DMS114 treated with DMSO at 0.1 percent for 48 hours (cell line): ENCODE measurements at regions not wholly inside any gene's neighbourhood (a gene's known extent, or its start where the extent isn't known, plus 50 kb on each side); places are given as distances from the start of the nearest gene placed in this dataset.

Source experiments
- DNase-seq: peaks from one replicate; lab custom pipeline; 2025; ENCODE audit not compliant: unreplicated experiment; lab: John Stamatoyannopoulos, UW

- no peak for DNase-seq
Observed at GRCh38 chr2:224213396-224213795, 174.3 kb upstream of the SERPINE2 start.

DNA sequence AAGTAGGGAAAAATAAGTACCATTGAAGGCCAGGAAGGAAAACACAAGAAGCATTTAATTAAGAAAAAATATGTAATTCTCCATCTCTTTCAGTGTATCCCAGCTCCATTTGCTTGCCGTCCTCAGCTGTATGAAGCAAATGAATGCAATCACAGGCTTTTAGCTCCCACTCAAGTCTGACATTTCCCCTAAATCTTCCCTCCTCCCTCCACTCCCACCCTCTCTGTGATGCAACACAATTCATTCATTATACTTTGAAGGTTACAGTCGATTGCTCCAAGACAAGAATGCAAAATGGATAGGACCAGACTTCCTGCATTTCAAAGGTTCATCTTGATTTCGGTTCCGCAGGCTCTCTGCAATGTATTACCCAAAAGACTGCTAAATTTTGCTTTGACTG lies 172.7 kb upstream of the SERPINE2 start:
- DNase-seq: no peak

GRCh38 chr2:224211181-224211480 lies 172.0 kb upstream of the SERPINE2 start:
- DNase-seq: no peak

- DNase-seq: no peak
Observed at GRCh38 chr2:224210286-224211180, 171.4 kb upstream of the SERPINE2 start.

DNA sequence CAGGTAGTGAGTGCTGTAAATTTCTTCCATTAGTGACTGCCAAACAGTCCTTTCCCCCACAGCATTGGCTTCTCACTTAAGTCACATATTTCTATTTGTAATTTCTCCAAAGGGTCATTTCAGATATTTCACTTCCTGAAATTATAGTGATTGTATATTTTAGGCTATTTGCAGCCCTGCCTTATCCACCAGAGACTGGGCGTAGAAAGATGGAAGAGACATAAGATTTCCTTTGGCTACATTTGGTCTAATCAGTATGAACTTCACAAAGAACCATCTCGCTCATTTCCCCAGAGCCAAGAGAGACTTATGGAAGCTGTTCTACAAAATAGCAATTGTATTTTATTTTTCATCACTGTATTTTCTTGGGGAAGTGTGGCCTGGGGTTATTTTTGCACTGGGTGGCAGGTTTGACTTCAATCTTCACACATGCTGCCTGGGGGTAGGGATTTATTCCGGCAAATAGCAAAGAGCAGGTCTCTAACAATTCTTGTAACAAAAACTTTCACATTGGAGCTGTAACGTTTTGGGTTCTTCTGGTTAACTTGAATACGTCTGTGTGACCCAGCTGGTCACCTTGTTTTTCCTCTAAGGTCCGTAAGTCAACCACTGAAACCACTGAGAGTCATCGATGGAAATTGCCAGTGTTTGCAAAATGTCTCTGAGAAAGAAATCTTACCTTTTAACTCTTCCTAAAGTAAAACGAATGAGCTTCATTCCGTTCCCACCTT lies 170.6 kb upstream of the SERPINE2 start:
- DNase-seq: no peak

DNA sequence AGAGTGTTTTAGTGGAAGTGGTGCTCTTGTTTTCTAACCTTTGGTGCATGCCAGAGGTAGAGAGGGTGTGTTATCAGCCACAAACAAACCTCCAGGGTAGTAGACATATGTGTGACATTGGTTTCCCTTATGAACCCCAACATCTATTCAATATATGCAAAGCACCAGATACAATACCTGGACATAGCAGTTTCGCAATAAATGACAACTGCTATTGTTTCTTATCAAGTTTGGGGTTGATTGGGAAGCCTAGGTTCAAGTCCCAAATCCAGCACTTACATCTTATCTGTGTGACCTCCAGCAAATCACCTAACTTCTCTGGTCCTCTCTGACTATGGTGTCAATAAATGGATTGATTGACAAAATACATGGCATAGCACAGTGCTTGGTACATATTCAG lies 169.4 kb upstream of the SERPINE2 start:
- no peak for DNase-seq

DNA sequence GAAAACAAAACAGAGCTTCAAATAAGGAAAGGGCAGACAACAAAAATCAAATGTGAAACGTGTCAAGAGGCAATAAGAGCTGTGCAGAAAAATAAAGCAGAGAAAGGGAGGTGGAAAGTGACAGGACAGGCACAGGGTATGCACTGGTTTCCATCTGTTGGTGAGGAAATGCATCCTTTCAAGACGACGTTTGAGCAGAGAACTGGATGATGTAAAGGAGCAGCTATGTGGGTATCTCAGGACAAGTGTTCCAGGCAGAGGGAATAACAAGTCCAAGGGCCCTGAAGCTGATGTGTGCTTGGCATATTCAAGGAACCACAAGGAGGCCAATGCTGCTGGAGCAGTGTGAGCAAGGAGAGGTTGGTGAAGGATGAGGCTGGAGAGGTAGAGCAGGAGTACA lies 168.9 kb upstream of the SERPINE2 start:
- DNase-seq: no peak

GRCh38 chr2:224206816-224207215 lies 167.7 kb upstream of the SERPINE2 start:
- DNase-seq: no peak

GRCh38 chr2:224202281-224202865 lies 163.3 kb upstream of the SERPINE2 start:
- DNase-seq: no peak

DNA sequence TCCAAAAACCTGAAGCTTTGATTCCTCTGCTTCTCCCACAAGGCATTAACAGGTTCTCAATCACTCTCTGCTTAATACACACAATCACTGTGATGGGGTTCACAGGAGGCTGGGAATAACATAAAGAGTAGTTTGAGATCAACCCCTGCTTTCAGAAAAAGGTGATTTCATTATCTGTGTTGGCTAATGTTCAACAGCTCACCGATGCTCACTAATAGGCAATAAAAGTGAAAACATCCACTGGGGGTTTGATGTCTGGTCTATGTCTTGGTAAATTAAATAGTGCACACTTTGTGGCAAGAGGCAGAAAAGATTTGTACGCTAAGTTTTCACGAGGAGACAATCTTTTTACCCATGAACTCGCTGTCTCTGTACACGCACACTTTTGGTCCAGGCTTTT lies 159.3 kb upstream of the SERPINE2 start:
- no peak for DNase-seq

DNA sequence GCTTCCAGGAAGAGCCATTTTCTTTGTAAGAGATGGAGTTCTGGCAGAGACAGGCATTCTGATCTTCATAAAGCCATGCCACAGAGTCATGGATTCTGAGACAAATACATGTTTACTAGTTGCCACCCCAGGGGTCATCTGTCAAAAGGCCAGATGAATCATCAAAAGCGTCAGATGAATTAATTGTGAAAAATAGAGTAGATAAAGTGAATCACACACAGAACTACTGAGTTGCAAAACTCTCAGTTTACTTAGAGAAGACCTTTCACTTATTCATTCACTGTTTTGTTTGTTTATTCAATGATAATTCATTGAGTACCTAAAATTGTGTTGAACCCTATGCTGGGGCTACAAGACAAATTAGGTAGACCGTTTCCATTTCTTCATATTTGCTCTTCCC lies 157.7 kb upstream of the SERPINE2 start:
- DNase-seq: no peak

DNA sequence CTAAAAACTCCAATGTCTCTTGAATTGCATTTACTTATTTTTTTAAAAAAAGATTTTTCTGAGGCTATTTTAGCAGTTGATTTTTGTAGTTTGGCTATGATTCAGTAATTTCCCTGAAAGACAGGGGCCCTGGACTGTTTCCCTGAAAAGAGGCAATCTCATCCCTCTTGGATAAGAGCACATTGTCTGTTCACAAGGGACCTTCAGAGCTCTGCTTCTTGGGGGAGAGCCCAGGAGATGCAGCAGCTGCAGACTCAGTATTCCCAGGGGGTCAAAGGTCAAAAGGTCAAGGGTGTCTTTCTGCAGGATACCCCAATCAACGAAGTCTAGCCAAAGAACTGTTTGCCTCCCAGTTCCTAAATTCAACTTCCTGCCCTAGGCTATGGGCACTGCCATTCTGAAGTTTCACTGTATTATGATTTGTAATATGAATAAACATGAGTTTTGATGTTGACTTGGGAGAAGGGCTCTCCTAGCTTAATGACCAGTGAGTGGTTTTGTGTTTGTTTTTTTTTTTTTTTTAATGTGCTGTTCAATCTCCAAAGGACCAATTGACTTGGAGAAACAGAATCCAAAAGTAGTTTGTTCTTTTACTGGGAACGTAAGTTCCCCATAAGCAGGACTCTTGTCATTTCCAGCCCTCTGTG lies 157.0 kb upstream of the SERPINE2 start:
- no peak for DNase-seq

GRCh38 chr2:224194161-224194560 lies 155.1 kb upstream of the SERPINE2 start:
- no peak for DNase-seq

GRCh38 chr2:224191465-224191864 lies 152.4 kb upstream of the SERPINE2 start:
- no peak for DNase-seq

GRCh38 chr2:224190936-224191270 lies 151.8 kb upstream of the SERPINE2 start:
- DNase-seq: no peak

DNA sequence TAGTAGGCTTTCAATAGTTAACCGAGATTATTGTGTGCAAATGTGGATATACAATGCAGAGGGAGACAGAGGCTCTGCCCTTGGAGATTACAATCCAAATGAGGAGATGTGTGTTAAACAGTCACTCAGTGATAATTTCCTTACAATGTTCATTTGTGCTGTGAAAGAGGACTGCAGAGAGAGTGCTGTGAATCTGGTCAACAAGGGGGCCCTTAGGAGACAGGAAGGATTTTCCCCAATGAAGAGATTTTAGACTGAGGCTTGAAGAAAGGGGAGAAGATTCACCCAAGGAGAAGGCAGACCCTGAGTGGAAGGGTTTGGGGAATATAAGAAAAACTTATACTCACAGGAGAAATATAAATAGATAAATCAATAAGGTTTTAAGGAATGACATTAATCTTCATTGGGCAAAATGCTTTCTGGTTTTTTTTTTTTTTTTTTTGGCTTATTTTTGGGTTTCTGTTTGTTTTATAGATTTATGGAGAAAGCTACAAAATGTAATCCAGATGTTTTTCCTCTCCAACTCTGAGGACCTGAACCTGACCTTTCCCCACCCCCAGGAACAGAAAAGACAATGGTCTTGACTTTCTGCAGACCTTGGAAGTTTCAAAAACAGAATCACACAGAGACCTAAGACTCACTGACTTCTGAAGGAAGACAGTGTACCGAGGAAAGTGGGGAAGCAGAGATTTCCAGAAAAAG lies 151.3 kb upstream of the SERPINE2 start:
- DNase-seq: no peak

GRCh38 chr2:224187220-224187619 lies 148.1 kb upstream of the SERPINE2 start:
- DNase-seq: no peak

DNA sequence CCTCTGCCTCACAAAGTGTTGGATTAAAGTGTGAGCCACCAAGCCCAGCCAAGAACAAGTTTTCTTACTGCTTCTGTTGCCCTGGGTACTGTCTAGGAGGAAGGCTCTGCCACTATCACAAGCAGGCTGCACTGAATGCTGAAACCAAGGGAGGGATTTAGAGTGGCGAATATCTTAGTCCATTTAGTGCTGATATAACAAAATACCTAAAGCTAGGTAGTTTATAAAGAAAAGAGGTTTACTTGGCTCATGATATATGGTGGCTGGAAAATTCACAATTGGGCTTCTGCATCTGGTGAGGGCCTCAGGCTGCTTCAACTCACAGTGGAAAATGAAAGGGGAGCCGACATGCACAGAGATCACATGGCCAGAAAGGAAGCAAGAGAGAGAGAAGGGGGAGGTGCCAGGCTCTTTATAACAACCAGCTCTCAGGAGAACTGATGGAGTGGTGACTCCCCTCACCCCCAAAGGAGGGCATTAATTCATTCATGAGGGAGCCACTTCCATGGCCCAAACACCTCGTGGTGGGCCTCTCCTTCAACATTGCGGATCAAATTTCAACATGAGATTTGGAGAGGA lies 146.0 kb upstream of the SERPINE2 start:
- no peak for DNase-seq

GRCh38 chr2:224183086-224183485 lies 144.0 kb upstream of the SERPINE2 start:
- DNase-seq: no peak

DNA sequence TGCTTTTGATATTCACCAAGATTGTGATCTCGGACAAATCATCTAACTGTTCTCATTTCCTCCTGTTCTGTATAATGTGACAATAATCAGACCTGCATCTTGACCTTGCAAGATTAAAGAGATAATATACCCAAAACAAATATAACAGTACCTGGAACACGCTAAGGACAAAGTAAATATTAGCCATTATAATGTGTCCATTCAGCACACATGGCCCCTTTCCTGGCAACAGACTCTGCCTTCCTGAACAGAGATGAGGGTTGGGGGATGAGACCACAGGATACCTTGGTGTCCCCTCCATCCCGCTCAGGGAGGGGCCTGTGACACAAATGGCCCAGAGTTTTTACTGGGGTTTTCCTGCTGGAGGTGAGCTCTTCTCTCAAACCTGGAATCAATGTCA lies 143.4 kb upstream of the SERPINE2 start:
- no peak for DNase-seq
